NCI-H1105 (cell line): ENCODE measurements at regions not wholly inside any gene's neighbourhood (a gene's known extent, or its start where the extent isn't known, plus 50 kb on each side); places are given as distances from the start of the nearest gene placed in this dataset.

ENCODE experiments used
- DNase-seq: peaks from one replicate; lab custom pipeline; 2025; lab: John Stamatoyannopoulos, UW

DNA sequence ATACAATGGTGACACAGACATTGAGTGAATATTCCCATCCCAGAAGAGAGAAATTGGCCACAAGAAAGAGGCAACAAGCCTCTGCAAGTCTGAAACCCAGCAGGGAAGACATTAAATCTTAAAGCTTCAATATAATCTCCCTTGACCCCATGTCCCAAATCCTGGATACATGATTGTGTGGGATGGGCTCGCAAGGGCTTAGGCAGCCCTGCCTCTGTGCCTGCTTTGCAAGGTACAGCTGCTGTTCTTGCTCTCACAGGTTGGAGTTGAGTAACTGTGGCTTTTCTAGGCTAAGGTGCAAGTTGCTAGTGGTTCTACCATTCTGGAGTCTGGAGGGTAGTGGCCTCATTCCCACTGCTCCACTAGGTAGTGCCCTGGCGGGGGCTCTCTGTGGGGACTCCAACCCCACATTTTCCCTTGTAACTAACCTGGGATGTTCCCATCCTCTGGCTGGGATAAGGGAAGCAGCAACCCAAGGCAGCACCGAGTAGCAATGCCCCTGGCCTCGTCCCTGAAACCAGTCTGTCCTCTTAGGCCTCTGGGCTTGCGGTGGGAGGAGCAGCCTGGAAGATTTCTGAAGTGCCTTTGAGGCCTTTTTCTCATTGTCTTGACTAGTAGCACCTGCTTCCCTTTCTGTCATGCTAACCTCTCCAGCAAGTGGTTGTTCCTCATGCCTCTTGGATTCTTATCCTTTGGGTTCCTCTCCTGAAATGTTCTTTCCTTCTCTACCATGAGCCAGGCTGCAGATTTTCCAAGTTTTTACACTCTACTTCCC, 90.0 kb downstream of the FAM174B start:
- no peak for DNase-seq

DNA sequence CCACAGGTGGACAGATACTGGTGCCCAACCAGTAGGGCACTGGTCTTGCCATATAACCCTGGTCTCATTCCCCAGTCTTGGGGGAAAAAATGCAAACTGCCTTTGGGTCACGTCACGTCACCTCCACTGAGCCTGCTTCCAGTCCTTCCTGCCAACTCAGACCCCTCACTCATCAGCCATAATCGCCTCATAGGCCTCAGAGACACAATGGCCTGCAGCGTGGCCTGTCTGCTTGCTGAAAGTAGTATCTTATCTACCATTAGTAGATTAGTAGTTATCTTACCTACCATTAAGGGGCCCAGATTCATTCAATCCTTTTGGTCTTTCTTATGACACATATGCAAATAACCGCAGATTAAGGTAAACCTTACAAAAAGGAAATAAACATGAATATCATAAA, 93.8 kb downstream of the FAM174B start:
- no peak for DNase-seq

DNA sequence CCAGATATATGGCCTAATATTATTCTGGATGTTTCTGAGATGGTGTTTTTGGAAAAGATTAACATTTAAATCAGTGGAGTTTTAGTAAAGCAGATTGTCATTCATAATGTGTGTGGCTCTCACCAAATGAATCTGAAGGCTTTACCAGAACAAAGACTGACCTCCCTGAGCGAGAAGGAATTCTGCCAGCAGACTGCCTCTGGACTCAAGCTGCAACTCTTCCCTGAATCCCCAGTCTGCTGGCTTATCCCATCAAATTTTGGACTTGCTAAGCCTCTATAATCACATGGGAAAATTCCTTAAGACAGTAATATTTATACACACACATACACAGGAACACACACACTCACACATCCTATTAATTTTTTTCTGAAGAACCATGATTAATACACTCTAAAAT, 102.3 kb downstream of the FAM174B start:
- no peak for DNase-seq

DNA sequence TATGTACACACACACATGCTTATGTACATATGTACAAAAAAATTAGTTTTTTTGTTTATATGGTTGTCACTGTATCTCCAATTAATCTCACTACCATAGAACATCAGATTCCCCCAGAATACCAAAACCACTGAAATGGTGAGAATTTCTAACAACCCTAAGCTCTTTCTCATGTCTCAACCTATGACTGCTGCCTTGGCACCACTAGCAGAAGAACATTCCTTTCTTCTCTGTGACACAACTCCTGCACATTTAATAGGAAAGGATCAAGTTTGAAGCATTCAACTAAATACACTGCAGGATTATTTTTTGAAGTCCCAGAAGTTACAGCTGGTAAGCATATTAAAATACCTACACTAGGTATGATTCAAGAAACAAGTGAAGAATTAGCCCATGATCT, 109.6 kb downstream of the FAM174B start:
- DNase-seq, result no peak

DNA sequence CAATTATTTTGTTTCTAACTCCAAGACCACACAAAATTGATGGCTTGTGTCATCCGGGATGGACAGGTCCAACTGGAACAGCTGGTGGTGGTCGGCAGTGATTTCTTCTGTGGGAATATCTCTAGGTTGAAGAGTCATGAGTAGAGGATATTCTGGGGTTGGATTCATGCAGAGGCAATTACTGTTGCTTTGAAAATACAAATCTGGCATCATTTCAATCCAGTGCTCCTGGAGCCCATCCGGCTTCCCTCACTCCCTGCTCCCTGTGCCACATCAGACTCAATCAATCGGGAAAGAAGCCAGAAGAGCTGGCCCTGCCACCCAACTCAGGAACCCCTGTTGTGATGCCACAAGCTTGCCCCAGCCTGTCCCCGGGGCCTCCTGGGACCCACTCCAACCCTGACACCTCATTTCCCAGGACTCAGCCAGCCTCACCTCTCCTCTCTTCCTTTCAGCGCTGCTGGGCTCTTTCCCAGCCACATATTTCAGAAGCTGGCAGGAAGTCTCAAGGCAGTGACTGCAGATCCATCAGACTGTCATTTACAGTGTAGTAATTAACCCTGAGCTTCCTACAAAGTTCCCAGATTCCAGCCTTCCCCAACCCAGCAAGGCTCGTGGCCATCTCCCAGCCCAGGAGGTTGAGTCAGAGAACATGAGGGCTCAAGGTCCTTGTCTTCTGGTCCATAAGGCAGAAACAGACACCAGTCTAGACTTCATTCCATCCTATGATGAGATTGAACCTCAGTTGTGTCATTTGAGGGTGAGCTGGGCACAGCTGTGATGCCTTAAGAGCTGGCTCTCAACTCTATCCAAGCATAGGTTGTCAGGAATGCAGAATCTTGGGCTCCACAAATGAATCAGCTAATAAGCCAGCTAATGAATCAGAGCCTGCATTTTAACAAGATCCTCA, 114.0 kb downstream of the FAM174B start:
- peak; percentile 59 for DNase-seq

DNA sequence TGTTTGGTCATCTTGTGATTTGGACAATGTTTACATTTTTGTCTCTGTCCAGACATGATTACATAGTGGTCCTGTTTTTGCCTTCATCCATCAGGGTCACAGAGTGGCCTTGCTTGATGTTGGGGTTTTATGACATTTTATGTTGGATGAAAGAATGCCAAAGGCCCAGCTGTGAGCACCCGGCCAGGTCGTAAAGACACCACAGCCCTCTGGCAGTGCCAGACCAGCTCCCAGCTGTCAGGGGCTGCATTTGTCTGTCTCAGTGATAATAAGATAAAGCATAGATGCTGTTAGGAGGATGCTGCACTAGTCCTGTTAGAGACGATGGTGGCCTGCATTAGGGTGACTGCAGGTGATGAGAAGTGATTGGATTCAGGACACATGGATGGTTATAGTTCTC, 117.5 kb downstream of the FAM174B start:
- no peak for DNase-seq

DNA sequence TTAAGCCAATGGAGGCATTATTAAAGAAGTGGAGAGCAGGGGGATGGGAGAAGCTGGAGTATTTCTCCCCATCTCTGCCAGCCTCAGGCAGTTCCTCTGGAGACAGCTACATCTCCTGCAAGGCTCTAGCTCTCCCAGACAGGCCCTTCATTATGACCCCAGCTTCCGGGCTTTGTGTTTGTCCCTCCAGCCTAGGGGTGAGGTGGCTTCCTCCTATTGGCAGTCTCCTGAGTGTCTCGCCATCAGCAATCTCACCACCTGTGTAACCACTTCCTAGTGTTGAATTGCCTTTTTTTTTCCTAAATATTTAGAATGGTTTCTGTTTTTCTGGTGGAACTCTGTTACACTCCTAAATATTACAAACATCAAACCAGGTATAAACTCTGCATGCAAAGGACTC, 122.3 kb downstream of the FAM174B start:
- no peak for DNase-seq

DNA sequence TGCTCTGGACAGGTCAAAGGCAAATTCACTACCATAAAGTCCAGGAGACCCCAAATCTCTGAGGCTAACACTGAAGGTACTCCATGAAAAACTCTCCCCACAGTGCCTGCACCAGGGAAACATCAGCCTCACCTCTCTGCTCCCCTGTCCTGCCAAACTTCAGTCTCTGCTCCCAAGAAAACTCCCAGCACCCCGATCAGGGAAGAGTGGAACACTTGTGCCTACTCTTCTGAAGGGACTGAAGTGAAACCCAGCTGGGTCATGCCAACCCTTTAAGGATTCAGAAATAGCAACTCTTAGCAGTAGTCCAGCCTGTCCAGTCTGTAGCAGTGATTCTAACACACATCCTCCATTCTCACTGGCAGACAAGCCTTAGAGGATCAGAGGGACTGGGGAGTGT, 124.2 kb downstream of the FAM174B start:
- DNase-seq, result no peak

DNA sequence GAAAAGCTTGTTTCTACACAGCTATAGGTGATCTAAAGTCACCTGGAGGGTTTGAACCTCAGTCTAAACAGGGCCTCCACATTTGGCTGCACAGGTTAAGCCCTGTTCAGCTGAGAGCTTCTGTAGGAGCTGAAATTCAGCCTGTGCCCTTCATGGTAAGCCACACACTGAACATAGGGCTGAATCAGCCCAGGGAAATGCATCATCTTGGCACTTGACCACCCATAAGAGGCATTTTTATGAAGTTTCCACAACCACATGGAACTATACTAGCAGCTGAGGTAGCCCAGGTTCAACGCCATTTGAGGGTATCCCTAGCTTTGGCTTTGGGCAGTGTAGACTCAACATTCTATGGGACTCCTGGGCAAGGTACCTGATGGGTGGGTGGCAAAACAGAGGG, 126.8 kb downstream of the FAM174B start:
- DNase-seq, result no peak

DNA sequence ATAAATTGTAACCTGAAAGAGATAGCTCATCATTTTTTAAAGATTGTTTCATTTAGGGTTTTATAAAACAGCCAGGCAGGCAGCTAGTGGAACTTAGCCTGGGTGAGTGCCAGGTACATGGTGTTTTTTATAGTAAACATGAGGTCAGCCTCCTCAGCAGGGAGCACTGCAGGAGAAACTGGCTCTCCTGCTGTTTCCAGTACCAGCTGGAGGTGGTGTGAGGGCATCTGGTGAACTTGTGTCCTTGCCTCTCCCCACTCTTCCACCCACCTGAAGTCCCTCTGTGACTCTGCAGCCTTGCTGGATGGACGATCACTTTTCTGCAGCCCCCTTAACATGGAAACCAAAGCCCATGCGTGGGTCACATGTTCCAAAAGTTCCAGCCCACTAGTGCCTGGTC, 128.4 kb downstream of the FAM174B start:
- DNase-seq, result no peak

DNA sequence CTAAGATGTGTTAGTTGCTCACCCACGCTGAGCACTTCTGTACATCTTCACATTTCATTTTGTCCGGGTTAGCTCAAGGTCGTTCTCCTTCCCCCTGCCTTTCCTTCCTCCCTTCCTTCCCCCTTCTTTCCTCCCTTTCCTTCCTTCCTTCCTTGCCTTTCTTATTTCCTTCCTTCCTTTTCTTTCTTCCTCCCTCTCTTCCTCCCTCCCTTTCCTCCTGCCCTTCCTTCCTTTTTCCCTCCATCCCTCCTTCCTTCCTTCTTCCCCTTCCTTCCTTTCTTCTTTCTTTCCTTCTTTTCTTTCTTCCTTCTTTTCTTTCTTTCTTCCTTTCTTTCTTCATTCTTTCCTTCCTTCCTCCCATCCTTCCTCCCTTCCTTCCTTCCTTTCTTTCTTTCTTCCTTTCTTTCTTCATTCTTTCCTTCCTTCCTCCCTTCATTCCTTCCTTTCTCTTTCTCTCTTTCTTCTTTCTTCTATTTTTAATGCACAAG, 129.8 kb downstream of the FAM174B start:
- no peak for DNase-seq

DNA sequence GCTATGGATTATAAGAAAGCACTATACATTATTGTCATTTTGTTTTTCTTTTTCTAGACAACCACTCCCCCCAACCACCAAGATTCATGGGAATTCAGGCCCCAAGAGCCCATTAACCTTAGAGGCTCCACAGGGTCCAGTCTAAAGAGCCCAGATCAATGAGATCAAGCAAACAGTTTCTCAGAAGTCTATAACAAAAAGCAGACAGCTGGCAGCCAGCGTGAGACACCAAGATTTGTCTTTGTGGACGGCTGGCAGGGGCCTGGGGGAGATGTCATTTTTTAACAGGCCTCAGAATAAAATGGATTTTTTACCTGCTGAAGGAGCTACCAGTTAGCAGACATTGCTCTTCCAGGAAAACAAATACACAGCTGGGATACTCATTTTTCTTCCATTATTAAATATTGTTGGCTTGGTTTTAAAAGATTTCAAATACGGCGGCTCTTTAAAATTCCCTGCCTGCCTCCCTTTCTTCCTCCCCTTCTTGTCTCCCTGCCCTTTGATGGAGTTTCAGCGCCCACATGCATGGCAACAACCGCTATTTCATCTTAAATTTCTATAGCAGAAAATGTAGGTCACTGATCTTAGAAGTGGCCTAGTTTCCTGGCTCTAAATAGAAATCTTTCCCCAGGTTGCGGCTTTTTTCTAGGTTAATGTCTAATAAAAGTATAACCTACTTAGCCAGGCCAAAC, 130.6 kb downstream of the FAM174B start:
- DNase-seq, result no peak

DNA sequence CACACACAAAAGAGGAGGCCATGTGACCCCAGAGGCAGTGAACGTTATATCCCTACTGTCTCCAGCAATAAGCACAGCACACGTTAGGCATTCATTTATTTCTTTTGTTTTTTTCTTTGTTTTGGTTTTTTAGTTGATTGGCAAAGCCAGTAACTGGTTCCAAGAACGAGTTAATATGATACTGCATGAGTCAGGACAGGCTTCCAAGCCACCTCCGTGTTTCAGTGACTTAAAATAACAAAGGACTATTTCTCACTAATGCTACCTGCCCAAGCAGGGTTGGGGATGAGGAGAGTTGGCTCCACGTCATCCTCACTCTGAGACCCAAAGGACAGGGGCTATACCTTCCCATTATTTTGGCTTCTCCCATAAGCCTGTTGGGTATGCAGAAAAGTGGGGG, 130.5 kb downstream of the ST8SIA2 start:
- DNase-seq, result no peak

DNA sequence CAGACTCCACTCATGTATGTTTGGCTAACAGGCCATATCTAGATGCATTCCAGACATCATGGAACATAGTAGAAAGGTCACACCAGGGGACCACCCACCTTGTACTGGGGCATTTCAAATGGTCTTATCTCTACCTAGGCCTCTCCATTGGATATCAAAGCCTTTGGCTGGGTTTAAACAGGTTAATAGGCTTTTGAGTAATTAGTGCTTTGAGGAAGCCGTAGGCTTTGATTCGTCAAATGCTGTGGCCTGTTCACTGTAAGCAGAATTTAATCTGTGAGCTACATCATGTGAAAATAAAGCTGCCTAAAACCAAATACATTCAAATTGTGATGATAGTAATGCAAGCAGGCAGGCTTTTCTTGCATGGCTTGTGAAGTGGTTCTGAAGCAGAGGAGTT, 129.5 kb downstream of the ST8SIA2 start:
- no peak for DNase-seq

DNA sequence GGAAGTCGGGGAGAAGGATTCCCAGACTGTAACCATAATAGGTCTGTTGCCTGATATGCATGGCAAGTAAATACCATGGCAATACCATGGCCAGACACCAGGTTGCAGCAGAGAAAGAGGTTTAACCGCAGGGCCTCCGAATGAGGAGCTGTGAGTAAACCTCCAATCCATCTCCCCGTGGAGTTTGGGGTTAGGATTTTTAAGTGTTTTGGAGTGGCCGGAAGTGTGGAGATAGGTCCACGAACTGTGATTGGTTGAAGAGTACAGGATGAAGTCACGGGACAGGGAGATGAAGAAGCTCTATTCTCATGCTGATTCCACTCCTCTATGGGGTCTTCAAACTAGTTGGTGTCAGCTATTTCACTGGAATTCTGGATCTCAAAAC, 127.9 kb downstream of the ST8SIA2 start:
- DNase-seq, result no peak

DNA sequence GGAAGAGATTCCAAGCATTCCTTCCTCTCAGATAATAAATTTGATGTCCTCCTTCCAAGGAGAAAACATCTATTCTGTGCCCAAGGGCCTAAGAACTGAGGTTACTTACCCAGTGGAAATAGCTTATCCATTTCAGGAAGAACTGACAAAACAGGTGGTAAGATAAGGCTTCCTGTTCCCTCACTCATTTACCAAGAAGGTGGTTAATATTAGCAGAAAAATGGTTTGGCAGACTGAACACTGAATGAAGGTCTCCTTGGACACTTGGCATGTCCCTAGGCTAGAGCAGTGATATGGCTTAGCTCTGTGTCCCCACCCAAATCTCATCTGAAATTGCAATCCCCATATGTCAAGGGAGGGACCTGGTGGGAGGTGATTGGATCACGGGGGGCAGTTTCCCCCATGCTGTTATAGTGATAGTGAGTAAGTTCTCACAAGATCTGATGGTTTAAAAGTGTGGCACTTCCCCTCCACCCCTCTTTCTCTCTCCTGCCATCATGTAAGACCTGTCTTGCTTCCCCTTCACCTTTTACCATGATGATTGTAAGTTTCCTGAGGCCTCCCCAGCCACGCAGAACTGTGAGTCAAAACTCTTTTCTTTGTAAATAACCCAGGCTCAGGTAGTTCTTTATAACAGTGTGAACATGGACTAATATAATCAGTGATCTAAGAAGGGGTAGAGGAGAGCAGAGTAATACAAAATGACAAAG, 127.4 kb downstream of the ST8SIA2 start:
- no peak for DNase-seq

DNA sequence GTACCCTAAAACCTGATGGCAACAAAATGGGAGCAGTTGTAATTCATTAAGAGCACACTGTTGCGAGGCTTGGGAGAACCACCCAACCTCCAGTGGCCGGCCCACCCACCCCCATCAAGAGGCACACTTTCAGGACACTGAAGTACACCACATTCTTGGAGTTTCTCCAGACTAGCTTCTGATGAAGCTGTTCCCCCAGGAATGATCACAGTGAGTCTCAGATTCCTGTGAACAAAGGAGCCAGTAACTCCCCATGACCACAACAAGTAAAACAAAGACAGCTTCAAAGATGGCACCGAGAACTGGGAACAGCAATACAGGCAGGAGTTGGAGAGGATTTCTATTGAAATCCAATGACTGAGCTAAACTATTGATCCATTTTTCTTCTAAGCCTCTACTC, 126.0 kb downstream of the ST8SIA2 start:
- DNase-seq, result no peak
